ENCODE measurements at regions not wholly inside any gene's neighbourhood (a gene's known extent, or its start where the extent isn't known, plus 50 kb on each side); places are given as distances from the start of the nearest gene placed in this dataset.
A peak's percentile ranks its signal among the peaks of the same experiment; 100 is the strongest.

GRCh38 chrX:82092307-82092706 is 890.4 kb downstream of the SH3BGRL start:
- Histone ChIP-seq H3K4me3 (ENCODE audit: low read length) (no peak overlapping the region), H3K79me2 (ENCODE audit: low read length) (no peaks in the 10 kb centered on the region), H2AFZ (ENCODE audit: low read depth, low read length) (no peak overlapping the region), H3K27me3 (ENCODE audit: low read depth, low read length) (no peaks in the 10 kb centered on the region), H4K20me1 (ENCODE audit: insufficient read depth, low read length) (no peaks in the 10 kb centered on the region), H3K27ac (ENCODE audit: low read length) (no peak overlapping the region), H3K36me3 (replicated peaks; ENCODE audit: low read depth, low read length) (no peaks in the 10 kb centered on the region), H3K4me2 (ENCODE audit: low read length) (no peak overlapping the region), H3K9ac (ENCODE audit: low read length) (no peak overlapping the region), H3K4me1 (ENCODE audit: low read length) (peaks cover 11% of the 10 kb centered on the region), H3K9me3 (ENCODE audit: insufficient read depth, low read length) (no peaks in the 10 kb centered on the region)
- TF ChIP-seq EZH2phosphoT487 (IDR thresholded peaks at IDR 0.05; ENCODE audit: low read depth) (no peak), CTCF (IDR thresholded peaks at IDR 0.05; ENCODE audit: low read depth, low read length) (no peak)

GRCh38 chrX:82125103-82125502 is 923.2 kb downstream of the SH3BGRL start:
- Histone ChIP-seq H3K9ac (ENCODE audit: low read length) (no peak overlapping the region), H2AFZ (ENCODE audit: low read depth, low read length) (0 out of 2 replicates have a peak overlapping the region, but pooled peaks have one; percentile 13), H3K27me3 (ENCODE audit: low read depth, low read length) (no peaks in the 10 kb centered on the region), H3K36me3 (replicated peaks; ENCODE audit: low read depth, low read length) (peaks cover 14% of the 10 kb centered on the region), H3K4me3 (ENCODE audit: low read length) (no peak overlapping the region), H3K4me2 (ENCODE audit: low read length) (no peak overlapping the region), H3K4me1 (ENCODE audit: low read length) (peaks cover 8% of the 10 kb centered on the region), H3K9me3 (ENCODE audit: insufficient read depth, low read length) (peaks cover 3% of the 10 kb centered on the region; the same call in 1 of the 2 replicates), H3K79me2 (ENCODE audit: low read length) (no peaks in the 10 kb centered on the region), H4K20me1 (ENCODE audit: insufficient read depth, low read length) (no peaks in the 10 kb centered on the region), H3K27ac (ENCODE audit: low read length) (no peak overlapping the region)
- TF ChIP-seq EZH2phosphoT487 (IDR thresholded peaks at IDR 0.05; ENCODE audit: low read depth), result no peak

- H3K9me3 ChIP-seq (ENCODE audit: insufficient read depth, low read length), result peaks cover 3% of the 10 kb centered on the region; the same call in 1 of the 2 replicates
- no peak overlapping the region for H2AFZ ChIP-seq (ENCODE audit: low read depth, low read length)
- H3K27me3 ChIP-seq (ENCODE audit: low read depth, low read length), result no peaks in the 10 kb centered on the region
- peaks cover 14% of the 10 kb centered on the region for H3K36me3 ChIP-seq (replicated peaks; ENCODE audit: low read depth, low read length)
- no peaks in the 10 kb centered on the region for H3K79me2 ChIP-seq (ENCODE audit: low read length)
- no peak overlapping the region for H3K9ac ChIP-seq (ENCODE audit: low read length)
- H3K4me1 ChIP-seq (ENCODE audit: low read length), result peaks cover 8% of the 10 kb centered on the region
- no peak for TF ChIP-seq EZH2phosphoT487 (IDR thresholded peaks at IDR 0.05; ENCODE audit: low read depth)
- TF ChIP-seq CTCF (IDR thresholded peaks at IDR 0.05; ENCODE audit: low read depth, low read length), result no peak
- peak overlapping the region; percentile 68 for H3K27ac ChIP-seq (ENCODE audit: low read length)
- H3K4me2 ChIP-seq (ENCODE audit: low read length), result no peak overlapping the region
- H4K20me1 ChIP-seq (ENCODE audit: insufficient read depth, low read length), result no peaks in the 10 kb centered on the region
- no peak overlapping the region for H3K4me3 ChIP-seq (ENCODE audit: low read length)
Measured at GRCh38 chrX:82127228-82128123, 925.6 kb downstream of the SH3BGRL start.

GRCh38 chrX:82134378-82134777 is 932.5 kb downstream of the SH3BGRL start:
- Histone ChIP-seq H3K4me2 (ENCODE audit: low read length) (no peak overlapping the region), H3K9me3 (ENCODE audit: insufficient read depth, low read length) (no peaks in the 10 kb centered on the region), H3K9ac (ENCODE audit: low read length) (no peak overlapping the region), H4K20me1 (ENCODE audit: insufficient read depth, low read length) (no peaks in the 10 kb centered on the region), H3K27ac (ENCODE audit: low read length) (no peak overlapping the region), H3K36me3 (replicated peaks; ENCODE audit: low read depth, low read length) (peaks cover 2% of the 10 kb centered on the region), H2AFZ (ENCODE audit: low read depth, low read length) (no peak overlapping the region), H3K4me1 (ENCODE audit: low read length) (no peaks in the 10 kb centered on the region), H3K79me2 (ENCODE audit: low read length) (no peaks in the 10 kb centered on the region), H3K4me3 (ENCODE audit: low read length) (no peak overlapping the region), H3K27me3 (ENCODE audit: low read depth, low read length) (no peaks in the 10 kb centered on the region)
- TF ChIP-seq EZH2phosphoT487 (IDR thresholded peaks at IDR 0.05; ENCODE audit: low read depth), result no peak
- no peak for TF ChIP-seq CTCF (IDR thresholded peaks at IDR 0.05; ENCODE audit: low read depth, low read length)

Measured in OCI-LY3 (cell line).